ENCODE measurements at regions not wholly inside any gene's neighbourhood (a gene's known extent, or its start where the extent isn't known, plus 50 kb on each side); places are given as distances from the start of the nearest gene placed in this dataset.

GRCh38 chr9:2469681-2470221, 151.8 kb upstream of the VLDLR start:
- no peak for TF ChIP-seq MAX (IDR thresholded peaks at IDR 0.05)
- no peak for TF ChIP-seq REST (IDR thresholded peaks at IDR 0.05; ENCODE audit: low read depth)
